ENCODE measurements at regions not wholly inside any gene's neighbourhood (a gene's known extent, or its start where the extent isn't known, plus 50 kb on each side); places are given as distances from the start of the nearest gene placed in this dataset.

GRCh38 chr10:120406376-120406775 lies 50.7 kb upstream of the PLPP4 start:
- TF ChIP-seq CTCF (IDR thresholded peaks at IDR 0.05) (no peak), POLR2A (IDR thresholded peaks at IDR 0.05) (no peak)

Data from thyroid gland (tissue), 4 donors.